RWPE1 (cell line): ENCODE measurements at regions not wholly inside any gene's neighbourhood (a gene's known extent, or its start where the extent isn't known, plus 50 kb on each side); places are given as distances from the start of the nearest gene placed in this dataset.

Experiments used
- CTCF ChIA-PET: fragments of 350-600 bp; sonication (Branson Sonifier 250); formaldehyde crosslinking; extraction: SDS; loops from one replicate; lab custom pipeline; 2021; lab: Yijun Ruan, JAX
- POLR2A ChIA-PET: fragments of 400-600 bp; formaldehyde crosslinking; extraction: SDS; loops from one replicate; lab custom pipeline; 2020; ENCODE audit warnings: antibody characterized with exemption; ENCODE audit not compliant: low non-redundant PET; lab: Yijun Ruan, JAX
- DNase-seq: peaks from one replicate; pipeline ENCODE4 v3.0.0; 2012; ENCODE audit warnings: low spot score
- H3K27ac ChIP-seq: fragments of 450-650 bp; 2 replicates; pipeline ENCODE4 v1.5.1; 2017
- CTCF ChIP-seq: fragments of 450-650 bp; conservative IDR thresholded peaks from 2 replicates; pipeline ENCODE4 v1.5.1; 2017; ENCODE audit warnings: low read depth, mild to moderate bottlenecking

- ChIA-PET CTCF (no interaction called here), POLR2A (no interaction called here)
- H3K27ac ChIP-seq: no peak overlapping the region
- DNase-seq: no peak
- no peak for TF ChIP-seq CTCF
Measured at GRCh38 chr2:217179854-217180253, 320.0 kb upstream of the TNP1 start.

GRCh38 chr2:217178341-217178740 is 318.5 kb upstream of the TNP1 start:
- no peak for TF ChIP-seq CTCF
- CTCF ChIA-PET: interaction anchor here (0.8 kb wide), 1 partner anchor 452 kb away, joined by 5 read pairs; no protein-coding TSS in a partner anchor
- no peak overlapping the region for H3K27ac ChIP-seq
- no peak for DNase-seq
- POLR2A ChIA-PET: no interaction called here

- CTCF ChIA-PET: interaction anchor here (0.8 kb wide), 1 partner anchor 451 kb away, joined by 5 read pairs; no protein-coding TSS in a partner anchor
- DNase-seq: no peak
- POLR2A ChIA-PET: no interaction called here
Measured at GRCh38 chr2:217177720-217178119, 317.9 kb upstream of the TNP1 start.

GRCh38 chr2:217171874-217172273 is 312.0 kb upstream of the TNP1 start:
- ChIA-PET CTCF (interaction anchor here (0.5 to 0.6 kb wide), 3 partner anchors 212 to 298 kb away, joined by 3 to 5 read pairs (median 3); no protein-coding TSS in a partner anchor), POLR2A (no interaction called here)
- no peak for DNase-seq
- no peak overlapping the region for H3K27ac ChIP-seq
- TF ChIP-seq CTCF: no peak

More at GRCh38 chr2:217177720-217178119, 317.9 kb upstream of the TNP1 start:
- H3K27ac ChIP-seq: no peak overlapping the region
- no peak for TF ChIP-seq CTCF

GRCh38 chr2:217168496-217168895 is 308.6 kb upstream of the TNP1 start:
- DNase-seq: no peak
- ChIA-PET CTCF (no interaction called here), POLR2A (no interaction called here)
- no peak for TF ChIP-seq CTCF
- H3K27ac ChIP-seq: no peak overlapping the region

GRCh38 chr2:217167531-217167930 is 307.7 kb upstream of the TNP1 start:
- ChIA-PET POLR2A (no interaction called here), CTCF (interaction anchor here (1.9 kb wide), 1 partner anchor 469 kb away, joined by 11 read pairs; no protein-coding TSS in a partner anchor)
- no peak overlapping the region for H3K27ac ChIP-seq
- no peak for DNase-seq
- no peak for TF ChIP-seq CTCF
